Ishikawa (cell line): ENCODE measurements at regions not wholly inside any gene's neighbourhood (a gene's known extent, or its start where the extent isn't known, plus 50 kb on each side); places are given as distances from the start of the nearest gene placed in this dataset.

Experiments used
- CEBPB ChIP-seq: IDR thresholded peaks from 2 replicates; pipeline ENCODE4 v1.6.1; 2012
- CREB1 ChIP-seq: IDR thresholded peaks from 2 replicates; pipeline ENCODE4 v1.6.1; 2012; ENCODE audit warnings: low read depth
- EGR1 ChIP-seq: IDR thresholded peaks from 2 replicates; pipeline ENCODE4 v1.6.1; 2012
- EP300 ChIP-seq: IDR thresholded peaks from 2 replicates; pipeline ENCODE4 v1.6.1; 2012; ENCODE audit warnings: borderline replicate concordance
- FOXM1 ChIP-seq: IDR thresholded peaks from 2 replicates; pipeline ENCODE4 v1.6.1; 2012; ENCODE audit warnings: low read depth, borderline replicate concordance
- NFIC ChIP-seq: IDR thresholded peaks from 2 replicates; pipeline ENCODE4 v1.6.1; 2012
- RAD21 ChIP-seq: IDR thresholded peaks from 2 replicates; pipeline ENCODE4 v1.6.1; 2012; ENCODE audit warnings: low read depth
- TAF1 ChIP-seq: IDR thresholded peaks from 2 replicates; pipeline ENCODE4 v1.6.1; 2012; ENCODE audit warnings: low read depth, mild to moderate bottlenecking
- TCF12 ChIP-seq: IDR thresholded peaks from 2 replicates; pipeline ENCODE4 v1.6.1; 2012; ENCODE audit warnings: low read depth
- TEAD4 ChIP-seq: IDR thresholded peaks from 2 replicates; pipeline ENCODE4 v1.6.1; 2012
- YY1 ChIP-seq: IDR thresholded peaks from 2 replicates; pipeline ENCODE4 v1.6.1; 2012; ENCODE audit warnings: low read depth
- ZBTB7A ChIP-seq: IDR thresholded peaks from 2 replicates; pipeline ENCODE4 v1.6.1; 2012; ENCODE audit warnings: low read depth
- TF ChIP-seq, protein P1 (sequence below): IDR thresholded peaks from 2 replicates; pipeline ENCODE4 v1.6.1; 2012
- TF ChIP-seq, protein P2 (sequence below): IDR thresholded peaks from 2 replicates; pipeline ENCODE4 v1.6.1; 2012; ENCODE audit warnings: low read depth, mild to moderate bottlenecking
- TF ChIP-seq, protein P3 (sequence below): IDR thresholded peaks from 2 replicates; pipeline ENCODE4 v1.6.1; 2012

DNA sequence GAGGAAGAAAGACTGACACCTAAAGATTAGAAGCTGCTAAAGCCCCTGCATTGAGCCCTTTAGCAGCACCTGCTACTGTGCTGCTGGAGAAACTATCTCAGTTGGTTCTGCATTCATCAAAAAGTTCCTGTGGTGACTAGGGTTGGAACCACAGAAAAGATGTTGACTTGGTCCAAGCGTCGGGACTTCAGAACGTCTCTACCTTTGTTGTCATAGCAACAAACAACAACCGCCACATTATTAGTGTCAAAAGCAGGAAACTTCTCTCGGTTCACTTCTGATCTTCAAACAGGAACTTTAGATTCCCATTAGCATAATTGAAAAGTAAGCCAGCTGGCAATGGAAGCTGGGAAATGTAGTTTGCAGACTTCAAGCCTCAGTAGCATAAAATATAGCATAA is 368.0 kb downstream of the SEC23A start:
- no peak for TF ChIP-seq CREB1
- TF ChIP-seq, protein P1, sequence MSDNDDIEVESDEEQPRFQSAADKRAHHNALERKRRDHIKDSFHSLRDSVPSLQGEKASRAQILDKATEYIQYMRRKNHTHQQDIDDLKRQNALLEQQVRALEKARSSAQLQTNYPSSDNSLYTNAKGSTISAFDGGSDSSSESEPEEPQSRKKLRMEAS, result no peak
- TF ChIP-seq, protein P2, sequence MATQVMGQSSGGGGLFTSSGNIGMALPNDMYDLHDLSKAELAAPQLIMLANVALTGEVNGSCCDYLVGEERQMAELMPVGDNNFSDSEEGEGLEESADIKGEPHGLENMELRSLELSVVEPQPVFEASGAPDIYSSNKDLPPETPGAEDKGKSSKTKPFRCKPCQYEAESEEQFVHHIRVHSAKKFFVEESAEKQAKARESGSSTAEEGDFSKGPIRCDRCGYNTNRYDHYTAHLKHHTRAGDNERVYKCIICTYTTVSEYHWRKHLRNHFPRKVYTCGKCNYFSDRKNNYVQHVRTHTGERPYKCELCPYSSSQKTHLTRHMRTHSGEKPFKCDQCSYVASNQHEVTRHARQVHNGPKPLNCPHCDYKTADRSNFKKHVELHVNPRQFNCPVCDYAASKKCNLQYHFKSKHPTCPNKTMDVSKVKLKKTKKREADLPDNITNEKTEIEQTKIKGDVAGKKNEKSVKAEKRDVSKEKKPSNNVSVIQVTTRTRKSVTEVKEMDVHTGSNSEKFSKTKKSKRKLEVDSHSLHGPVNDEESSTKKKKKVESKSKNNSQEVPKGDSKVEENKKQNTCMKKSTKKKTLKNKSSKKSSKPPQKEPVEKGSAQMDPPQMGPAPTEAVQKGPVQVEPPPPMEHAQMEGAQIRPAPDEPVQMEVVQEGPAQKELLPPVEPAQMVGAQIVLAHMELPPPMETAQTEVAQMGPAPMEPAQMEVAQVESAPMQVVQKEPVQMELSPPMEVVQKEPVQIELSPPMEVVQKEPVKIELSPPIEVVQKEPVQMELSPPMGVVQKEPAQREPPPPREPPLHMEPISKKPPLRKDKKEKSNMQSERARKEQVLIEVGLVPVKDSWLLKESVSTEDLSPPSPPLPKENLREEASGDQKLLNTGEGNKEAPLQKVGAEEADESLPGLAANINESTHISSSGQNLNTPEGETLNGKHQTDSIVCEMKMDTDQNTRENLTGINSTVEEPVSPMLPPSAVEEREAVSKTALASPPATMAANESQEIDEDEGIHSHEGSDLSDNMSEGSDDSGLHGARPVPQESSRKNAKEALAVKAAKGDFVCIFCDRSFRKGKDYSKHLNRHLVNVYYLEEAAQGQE, result no peak
- TF ChIP-seq FOXM1, result no peak
- no peak for TF ChIP-seq ZBTB7A
- TF ChIP-seq TAF1, result no peak
- TF ChIP-seq CEBPB, result no peak
- no peak for TF ChIP-seq NFIC
- no peak for TF ChIP-seq TEAD4
- TF ChIP-seq, protein P3, sequence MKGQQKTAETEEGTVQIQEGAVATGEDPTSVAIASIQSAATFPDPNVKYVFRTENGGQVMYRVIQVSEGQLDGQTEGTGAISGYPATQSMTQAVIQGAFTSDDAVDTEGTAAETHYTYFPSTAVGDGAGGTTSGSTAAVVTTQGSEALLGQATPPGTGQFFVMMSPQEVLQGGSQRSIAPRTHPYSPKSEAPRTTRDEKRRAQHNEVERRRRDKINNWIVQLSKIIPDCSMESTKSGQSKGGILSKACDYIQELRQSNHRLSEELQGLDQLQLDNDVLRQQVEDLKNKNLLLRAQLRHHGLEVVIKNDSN, result no peak
- TF ChIP-seq EP300, result no peak
- no peak for TF ChIP-seq EGR1
- no peak for TF ChIP-seq TCF12
- no peak for TF ChIP-seq YY1
- TF ChIP-seq RAD21, result no peak

DNA sequence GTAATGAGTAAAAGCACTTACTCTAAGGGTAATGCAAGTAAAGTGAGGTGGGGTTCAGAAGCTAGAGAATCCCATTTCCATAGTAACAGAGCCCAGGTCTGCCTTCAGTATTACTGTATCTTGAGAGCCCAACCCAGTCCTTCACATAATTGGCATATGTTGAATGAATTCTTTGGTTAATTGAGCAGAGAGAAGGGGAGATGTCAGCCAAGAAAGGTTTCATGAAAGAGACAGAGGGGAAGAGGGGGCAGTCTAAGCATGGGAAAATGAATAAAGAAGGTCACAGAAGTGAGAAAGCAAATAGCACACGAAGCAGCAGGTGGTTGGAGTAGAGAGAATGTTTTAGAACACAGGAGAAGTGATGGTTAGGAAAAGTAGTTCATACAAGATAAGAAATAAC is 371.1 kb downstream of the SEC23A start:
- no peak for TF ChIP-seq EP300
- TF ChIP-seq, protein P3, result no peak
- peak; percentile 74 for TF ChIP-seq TEAD4
- TF ChIP-seq TAF1, result no peak
- no peak for TF ChIP-seq EGR1
- TF ChIP-seq, protein P1, result peak; percentile 14; the same call in 1 of the 2 replicates
- no peak for TF ChIP-seq YY1
- no peak for TF ChIP-seq CEBPB
- TF ChIP-seq ZBTB7A, result no peak
- TF ChIP-seq, protein P2, result no peak
- no peak for TF ChIP-seq FOXM1
- 0 out of 2 replicates have a peak, but pooled peaks have one; percentile 3 for TF ChIP-seq RAD21
- peak; percentile 56 for TF ChIP-seq NFIC
- no peak for TF ChIP-seq TCF12
- no peak for TF ChIP-seq CREB1

DNA sequence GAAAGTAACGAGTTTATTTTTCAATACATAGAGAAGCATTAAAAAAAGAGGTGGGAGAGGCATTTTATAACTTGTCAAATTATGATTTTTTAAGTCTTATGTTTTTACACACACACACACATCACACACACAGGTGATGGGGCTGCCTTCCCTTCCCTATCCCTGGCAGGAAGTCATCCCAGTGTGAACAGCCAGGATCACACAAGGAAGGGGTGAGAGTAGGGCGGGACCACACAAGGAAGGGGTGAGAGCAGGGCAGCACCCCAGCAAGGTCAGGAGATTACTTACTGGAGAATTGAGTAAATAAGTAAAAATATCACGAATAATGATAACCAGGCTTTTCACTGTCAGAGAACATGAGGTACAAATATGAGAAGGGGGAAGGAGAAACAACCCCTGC is 372.6 kb downstream of the SEC23A start:
- no peak for TF ChIP-seq TEAD4
- no peak for TF ChIP-seq TAF1
- TF ChIP-seq ZBTB7A, result no peak
- TF ChIP-seq FOXM1, result no peak
- TF ChIP-seq, protein P1, result no peak

DNA sequence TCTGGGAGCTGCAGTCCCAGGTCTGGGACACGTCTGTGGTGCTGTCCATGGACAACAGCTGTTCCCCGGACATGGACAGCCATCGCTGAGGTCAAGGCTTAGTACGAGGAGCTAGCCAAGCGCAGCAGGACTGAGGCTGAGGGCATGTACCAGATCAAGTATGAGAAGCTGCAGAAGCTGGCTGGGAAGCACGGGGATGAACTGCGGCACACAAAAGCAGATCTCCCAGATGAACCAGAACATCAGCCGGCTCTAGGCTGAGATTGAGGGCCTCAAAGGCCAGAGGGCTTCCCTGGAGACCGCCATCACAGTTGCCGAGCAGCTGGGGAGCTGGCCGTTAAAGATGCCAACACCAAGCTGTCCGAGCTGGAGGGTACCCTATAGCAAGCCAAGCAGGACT is 375.3 kb downstream of the SEC23A start:
- TF ChIP-seq FOXM1 (no peak), YY1 (no peak), RAD21 (no peak), EGR1 (no peak), ZBTB7A (no peak), TAF1 (no peak), CEBPB (no peak), NFIC (no peak), TCF12 (no peak), EP300 (no peak), CREB1 (no peak), TEAD4 (no peak)
- TF ChIP-seq, protein P1, result no peak
- TF ChIP-seq, protein P2, result no peak
- TF ChIP-seq, protein P3, result no peak
